ENCODE measurements at regions not wholly inside any gene's neighbourhood (a gene's known extent, or its start where the extent isn't known, plus 50 kb on each side); places are given as distances from the start of the nearest gene placed in this dataset.

DNA sequence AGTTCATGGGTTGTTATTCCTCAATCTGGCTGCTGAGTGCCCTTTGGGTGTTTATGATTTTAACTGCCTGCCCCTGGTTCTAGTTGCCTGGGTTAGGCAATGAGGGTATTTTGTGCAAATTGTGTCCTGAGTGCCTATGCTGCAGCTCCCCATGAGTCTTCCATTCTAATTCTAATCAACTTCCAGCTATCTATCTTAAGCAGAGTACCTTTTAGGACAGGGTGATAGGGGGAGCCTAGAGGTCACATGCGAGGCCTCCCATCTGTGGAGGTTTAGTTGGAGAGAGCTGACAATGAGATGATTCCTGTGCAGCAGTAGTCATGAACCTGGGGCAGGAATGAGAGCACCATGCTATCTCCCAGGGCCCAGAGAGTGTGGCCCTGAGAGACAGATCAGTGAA lies 225.9 kb upstream of the PLEKHG7 start:
- TF ChIP-seq, protein P1, sequence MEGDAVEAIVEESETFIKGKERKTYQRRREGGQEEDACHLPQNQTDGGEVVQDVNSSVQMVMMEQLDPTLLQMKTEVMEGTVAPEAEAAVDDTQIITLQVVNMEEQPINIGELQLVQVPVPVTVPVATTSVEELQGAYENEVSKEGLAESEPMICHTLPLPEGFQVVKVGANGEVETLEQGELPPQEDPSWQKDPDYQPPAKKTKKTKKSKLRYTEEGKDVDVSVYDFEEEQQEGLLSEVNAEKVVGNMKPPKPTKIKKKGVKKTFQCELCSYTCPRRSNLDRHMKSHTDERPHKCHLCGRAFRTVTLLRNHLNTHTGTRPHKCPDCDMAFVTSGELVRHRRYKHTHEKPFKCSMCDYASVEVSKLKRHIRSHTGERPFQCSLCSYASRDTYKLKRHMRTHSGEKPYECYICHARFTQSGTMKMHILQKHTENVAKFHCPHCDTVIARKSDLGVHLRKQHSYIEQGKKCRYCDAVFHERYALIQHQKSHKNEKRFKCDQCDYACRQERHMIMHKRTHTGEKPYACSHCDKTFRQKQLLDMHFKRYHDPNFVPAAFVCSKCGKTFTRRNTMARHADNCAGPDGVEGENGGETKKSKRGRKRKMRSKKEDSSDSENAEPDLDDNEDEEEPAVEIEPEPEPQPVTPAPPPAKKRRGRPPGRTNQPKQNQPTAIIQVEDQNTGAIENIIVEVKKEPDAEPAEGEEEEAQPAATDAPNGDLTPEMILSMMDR (conservative IDR thresholded peaks at IDR 0.05; ENCODE audit: low read length): no peak
- no peak for TF ChIP-seq EZH2phosphoT487 (IDR thresholded peaks at IDR 0.05; ENCODE audit: borderline replicate concordance, low read depth, low read length)

Measured in OCI-LY7 (cell line).